ENCODE measurements at regions not wholly inside any gene's neighbourhood (a gene's known extent, or its start where the extent isn't known, plus 50 kb on each side); places are given as distances from the start of the nearest gene placed in this dataset.
"Not testable (repeated sequence)": the region's sequence is repeated elsewhere in the genome, so short reads cannot be mapped to it uniquely, and the experiment has no call there.

DNA sequence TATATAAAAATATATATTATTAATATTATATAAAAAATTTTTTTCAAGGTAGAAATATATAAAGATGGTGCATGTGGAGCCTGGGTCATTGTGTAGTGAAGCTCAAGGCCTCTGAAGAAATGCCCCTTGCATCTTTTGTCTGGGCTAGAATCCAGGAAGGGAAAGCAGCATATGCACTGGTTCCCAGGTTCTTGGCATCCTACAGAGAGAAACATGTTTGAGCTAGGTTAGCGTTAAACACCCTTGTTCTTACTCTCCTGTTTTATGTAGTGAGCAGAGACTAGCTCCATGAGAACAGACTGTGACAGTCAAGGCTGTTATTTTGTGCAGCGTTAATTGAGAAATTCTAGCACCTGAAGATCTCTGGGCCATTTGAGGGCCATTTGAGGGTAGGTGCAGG lies 116.1 kb downstream of the POM121L12 start:
- Histone ChIP-seq H3K4me3 (ENCODE audit: low read length) (no peak overlapping the region), H3K9me3 (ENCODE audit: control insufficient read depth, low read length) (no peaks in the 10 kb centered on the region), H3K27me3 (ENCODE audit: control insufficient read depth, insufficient read depth, low read length, poor library complexity, severe bottlenecking) (no peaks in the 10 kb centered on the region), H3K9ac (ENCODE audit: extremely low read depth, low read length, poor library complexity, severe bottlenecking) (no peak overlapping the region), H3K36me3 (ENCODE audit: control insufficient read depth, insufficient read depth, low read length) (no peaks in the 10 kb centered on the region), H3K27ac (ENCODE audit: low read depth, low read length) (no peak overlapping the region), H3K4me1 (ENCODE audit: control insufficient read depth, insufficient read depth, low read length) (no peaks in the 10 kb centered on the region)
- no peak for DNase-seq
- no peaks in the 10 kb centered on the region for H3K9me3 Mint-ChIP-seq
- 98 to 100% methylated on average over 2 of the region's 2 CpGs for WGBS, 2 experiments (ENCODE audit: insufficient coverage in 1 of 2, insufficient read length in 1 of 2)
- H3K36me3 Mint-ChIP-seq (ENCODE audit: low read depth) = no peaks in the 10 kb centered on the region
- no peak for TF ChIP-seq CTCF (conservative IDR thresholded peaks at IDR 0.05)
- no peaks in the 10 kb centered on the region for H3K27me3 Mint-ChIP-seq (ENCODE audit: insufficient read depth)
- no peak overlapping the region for H3K27ac Mint-ChIP-seq
- no peak overlapping the region for H3K4me3 Mint-ChIP-seq
- H3K4me1 Mint-ChIP-seq = peaks cover 3% of the 10 kb centered on the region

- not testable (repeated sequence) for H3K9ac ChIP-seq (ENCODE audit: extremely low read depth, low read length, poor library complexity, severe bottlenecking); H3K9me3 Mint-ChIP-seq; H3K4me3 Mint-ChIP-seq; H3K36me3 ChIP-seq (ENCODE audit: control insufficient read depth, insufficient read depth, low read length); DNase-seq; H3K27ac Mint-ChIP-seq; H3K27me3 Mint-ChIP-seq (ENCODE audit: insufficient read depth); H3K27me3 ChIP-seq (ENCODE audit: control insufficient read depth, insufficient read depth, low read length, poor library complexity, severe bottlenecking); H3K4me3 ChIP-seq (ENCODE audit: low read length); H3K4me1 ChIP-seq (ENCODE audit: control insufficient read depth, insufficient read depth, low read length); H3K9me3 ChIP-seq (ENCODE audit: control insufficient read depth, low read length); H3K36me3 Mint-ChIP-seq (ENCODE audit: low read depth); H3K27ac ChIP-seq (ENCODE audit: low read depth, low read length)
- WGBS, 2 experiments (ENCODE audit: insufficient coverage in 1 of 2, insufficient read length in 1 of 2) = 94 to 99% methylated on average over 13 to 26 of the region's 27 CpGs
- peaks cover 12% of the 10 kb centered on the region for H3K4me1 Mint-ChIP-seq
Observed at GRCh38 chr7:53187184-53187583, 151.8 kb downstream of the POM121L12 start.

DNA sequence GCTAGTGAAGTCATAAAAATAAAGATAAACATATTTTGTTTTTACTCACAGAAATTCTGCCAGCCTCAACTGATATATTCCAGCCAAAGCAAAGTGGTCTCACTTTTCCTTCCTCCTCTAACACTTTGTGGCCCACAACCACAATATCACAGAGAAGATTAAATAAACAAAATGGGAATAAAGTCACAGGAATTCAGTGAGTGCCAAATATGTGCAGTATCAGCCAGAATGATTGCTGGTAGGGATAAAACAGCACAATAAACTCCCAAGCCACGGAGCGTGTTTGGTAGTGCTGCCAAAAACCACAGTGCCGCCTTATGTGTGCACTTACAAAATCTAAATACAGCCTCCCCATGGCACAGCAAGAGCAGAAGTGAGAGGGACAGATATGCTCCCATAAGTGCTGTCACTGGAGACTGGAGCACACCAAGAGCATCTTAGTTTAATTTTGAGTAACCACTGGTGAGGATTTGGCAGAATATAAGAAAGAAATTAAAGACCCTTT lies 155.8 kb downstream of the POM121L12 start:
- Mint-ChIP-seq H3K4me3 (no peak overlapping the region), H3K36me3 (ENCODE audit: low read depth) (no peaks in the 10 kb centered on the region), H3K27me3 (ENCODE audit: insufficient read depth) (no peaks in the 10 kb centered on the region), H3K27ac (peak overlapping the region; percentile 93), H3K4me1 (peaks cover 25% of the 10 kb centered on the region), H3K9me3 (peaks cover 4% of the 10 kb centered on the region)
- 60 to 93% methylated on average over 1 to 3 of the region's 3 CpGs for WGBS, 2 experiments (ENCODE audit: insufficient coverage in 1 of 2, insufficient read length in 1 of 2)
- H3K9ac ChIP-seq (ENCODE audit: extremely low read depth, low read length, poor library complexity, severe bottlenecking) = no peak overlapping the region
- peaks cover 2% of the 10 kb centered on the region for H3K4me1 ChIP-seq (ENCODE audit: control insufficient read depth, insufficient read depth, low read length)
- no peak overlapping the region for H3K27ac ChIP-seq (ENCODE audit: low read depth, low read length)
- DNase-seq = no peak
- H3K4me3 ChIP-seq (ENCODE audit: low read length) = no peak overlapping the region
- H3K36me3 ChIP-seq (ENCODE audit: control insufficient read depth, insufficient read depth, low read length) = no peaks in the 10 kb centered on the region
- no peaks in the 10 kb centered on the region for H3K27me3 ChIP-seq (ENCODE audit: control insufficient read depth, insufficient read depth, low read length, poor library complexity, severe bottlenecking)
- H3K9me3 ChIP-seq (ENCODE audit: control insufficient read depth, low read length) = peaks cover 9% of the 10 kb centered on the region
- no peak for TF ChIP-seq CTCF (conservative IDR thresholded peaks at IDR 0.05)

GRCh38 chr7:53191836-53192443 lies 156.5 kb downstream of the POM121L12 start:
- DNase-seq = peak; percentile 56
- Histone ChIP-seq H3K4me3 (ENCODE audit: low read length) (no peak overlapping the region), H3K27ac (ENCODE audit: low read depth, low read length) (no peak overlapping the region), H3K36me3 (ENCODE audit: control insufficient read depth, insufficient read depth, low read length) (no peaks in the 10 kb centered on the region), H3K27me3 (ENCODE audit: control insufficient read depth, insufficient read depth, low read length, poor library complexity, severe bottlenecking) (no peaks in the 10 kb centered on the region), H3K9me3 (ENCODE audit: control insufficient read depth, low read length) (peaks cover 9% of the 10 kb centered on the region), H3K9ac (ENCODE audit: extremely low read depth, low read length, poor library complexity, severe bottlenecking) (no peak overlapping the region), H3K4me1 (ENCODE audit: control insufficient read depth, insufficient read depth, low read length) (peaks cover 2% of the 10 kb centered on the region)
- Mint-ChIP-seq H3K27ac (peak overlapping the region; percentile 93), H3K27me3 (ENCODE audit: insufficient read depth) (no peaks in the 10 kb centered on the region), H3K4me3 (no peak overlapping the region), H3K9me3 (peaks cover 4% of the 10 kb centered on the region), H3K4me1 (peaks cover 25% of the 10 kb centered on the region), H3K36me3 (ENCODE audit: low read depth) (no peaks in the 10 kb centered on the region)
- 48 to 73% methylated on average over 4 to 6 of the region's 6 CpGs for WGBS, 2 experiments (ENCODE audit: insufficient coverage in 1 of 2, insufficient read length in 1 of 2)
- no peak for TF ChIP-seq CTCF (conservative IDR thresholded peaks at IDR 0.05)
